Neural progenitor cell (in vitro differentiated cells): ENCODE measurements at regions not wholly inside any gene's neighbourhood (a gene's known extent, or its start where the extent isn't known, plus 50 kb on each side); places are given as distances from the start of the nearest gene placed in this dataset.

Source experiments
- EZH2 ChIP-seq: fragments of 200-600 bp; sonication (generic); IDR thresholded peaks from 2 replicates; pipeline ENCODE4 v1.6.1; 2017; ENCODE audit warnings: antibody characterized with exemption, mild to moderate bottlenecking, moderate library complexity
- TF ChIP-seq, protein P1 (sequence below): fragments of 200-600 bp; sonication (generic); IDR thresholded peaks from 2 replicates; pipeline ENCODE4 v1.5.1; 2017; ENCODE audit warnings: antibody characterized with exemption, mild to moderate bottlenecking

DNA sequence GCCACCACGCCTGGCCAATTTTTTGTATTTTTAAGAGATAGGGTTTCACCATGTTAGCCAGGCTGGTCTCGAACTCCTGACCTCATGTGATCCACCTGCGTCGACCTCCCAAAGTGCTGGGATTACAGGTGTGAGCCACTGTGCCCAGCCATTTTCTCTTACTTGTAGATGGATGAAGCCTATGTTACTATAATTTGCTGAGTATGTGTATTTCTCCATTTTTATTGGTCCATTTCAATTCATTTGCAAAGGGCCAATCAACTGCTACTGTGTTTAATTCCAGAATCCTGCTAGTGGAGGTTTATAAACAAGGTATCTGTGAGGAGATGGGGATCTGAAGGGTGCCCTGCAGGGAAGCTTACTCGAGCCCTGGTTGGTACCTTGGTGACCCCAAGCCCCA lies 101.7 kb upstream of the MAX start:
- TF ChIP-seq, protein P1, sequence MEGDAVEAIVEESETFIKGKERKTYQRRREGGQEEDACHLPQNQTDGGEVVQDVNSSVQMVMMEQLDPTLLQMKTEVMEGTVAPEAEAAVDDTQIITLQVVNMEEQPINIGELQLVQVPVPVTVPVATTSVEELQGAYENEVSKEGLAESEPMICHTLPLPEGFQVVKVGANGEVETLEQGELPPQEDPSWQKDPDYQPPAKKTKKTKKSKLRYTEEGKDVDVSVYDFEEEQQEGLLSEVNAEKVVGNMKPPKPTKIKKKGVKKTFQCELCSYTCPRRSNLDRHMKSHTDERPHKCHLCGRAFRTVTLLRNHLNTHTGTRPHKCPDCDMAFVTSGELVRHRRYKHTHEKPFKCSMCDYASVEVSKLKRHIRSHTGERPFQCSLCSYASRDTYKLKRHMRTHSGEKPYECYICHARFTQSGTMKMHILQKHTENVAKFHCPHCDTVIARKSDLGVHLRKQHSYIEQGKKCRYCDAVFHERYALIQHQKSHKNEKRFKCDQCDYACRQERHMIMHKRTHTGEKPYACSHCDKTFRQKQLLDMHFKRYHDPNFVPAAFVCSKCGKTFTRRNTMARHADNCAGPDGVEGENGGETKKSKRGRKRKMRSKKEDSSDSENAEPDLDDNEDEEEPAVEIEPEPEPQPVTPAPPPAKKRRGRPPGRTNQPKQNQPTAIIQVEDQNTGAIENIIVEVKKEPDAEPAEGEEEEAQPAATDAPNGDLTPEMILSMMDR = no peak
- no peak for TF ChIP-seq EZH2
